Smooth muscle cell (in vitro differentiated cells): ENCODE measurements at regions not wholly inside any gene's neighbourhood (a gene's known extent, or its start where the extent isn't known, plus 50 kb on each side); places are given as distances from the start of the nearest gene placed in this dataset.
"Not testable (repeated sequence)": the region's sequence is repeated elsewhere in the genome, so short reads cannot be mapped to it uniquely, and the experiment has no call there.

ENCODE experiments used
- DNase-seq: peaks from one replicate; lab custom pipeline; 2025; ENCODE audit not compliant: unreplicated experiment; lab: John Stamatoyannopoulos, UW
- H2AFZ ChIP-seq: fragments of 200-600 bp; sonication (generic); 2 replicates; pipeline ENCODE4 v1.6.0; 2016; ENCODE audit warnings: antibody characterized with exemption, low read depth, mild to moderate bottlenecking
- H3F3A ChIP-seq: fragments of 200-600 bp; sonication (generic); 2 replicates; pipeline ENCODE4 v1.6.0; 2017; ENCODE audit warnings: antibody characterized with exemption, low read depth
- H3K27ac ChIP-seq: fragments of 200-600 bp; sonication (generic); 2 replicates; pipeline ENCODE4 v1.5.1; 2016; ENCODE audit warnings: low read depth, mild to moderate bottlenecking
- H3K27me3 ChIP-seq: fragments of 200-600 bp; sonication (generic); 2 replicates; pipeline ENCODE4 v1.6.1; 2016; ENCODE audit warnings: low read depth, mild to moderate bottlenecking
- H3K36me3 ChIP-seq: fragments of 200-600 bp; sonication (generic); 2 replicates; pipeline ENCODE4 v1.5.1; 2016; ENCODE audit warnings: low read depth
- H3K4me1 ChIP-seq: fragments of 200-600 bp; sonication (generic); 2 replicates; pipeline ENCODE4 v1.5.1; 2016; ENCODE audit warnings: low read depth
- H3K4me2 ChIP-seq: fragments of 200-600 bp; sonication (generic); 2 replicates; pipeline ENCODE4 v1.6.0; 2016; ENCODE audit warnings: mild to moderate bottlenecking
- H3K4me3 ChIP-seq: fragments of 200-600 bp; sonication (generic); 2 replicates; pipeline ENCODE4 v1.5.1; 2016; ENCODE audit warnings: mild to moderate bottlenecking
- H3K79me2 ChIP-seq: fragments of 200-600 bp; sonication (generic); 2 replicates; pipeline ENCODE4 v1.6.0; 2016; ENCODE audit warnings: low read depth, mild to moderate bottlenecking
- H3K9ac ChIP-seq: fragments of 200-600 bp; sonication (generic); 2 replicates; pipeline ENCODE4 v1.6.0; 2016; ENCODE audit warnings: low read depth
- H3K9me3 ChIP-seq: fragments of 200-600 bp; sonication (generic); replicated peaks from 2 replicates; pipeline ENCODE4 v1.5.1; 2016; ENCODE audit warnings: low read depth
- H4K20me1 ChIP-seq: fragments of 200-600 bp; sonication (generic); 2 replicates; pipeline ENCODE4 v1.6.0; 2016; ENCODE audit warnings: low read depth
- CTCF ChIP-seq: fragments of 200-600 bp; sonication (generic); IDR thresholded peaks from 2 replicates; pipeline ENCODE4 v1.5.1; 2017; ENCODE audit warnings: borderline replicate concordance, mild to moderate bottlenecking, antibody characterized with exemption; ENCODE audit not compliant: insufficient read depth, poor library complexity, severe bottlenecking
- WGBS: methylation state at CpG from one replicate; pipeline ENCODE4 v1.1.7; 2016; ENCODE audit warnings: low lambda C conversion rate; 5-methylcytosine and 5-hydroxymethylcytosine counted together

DNA sequence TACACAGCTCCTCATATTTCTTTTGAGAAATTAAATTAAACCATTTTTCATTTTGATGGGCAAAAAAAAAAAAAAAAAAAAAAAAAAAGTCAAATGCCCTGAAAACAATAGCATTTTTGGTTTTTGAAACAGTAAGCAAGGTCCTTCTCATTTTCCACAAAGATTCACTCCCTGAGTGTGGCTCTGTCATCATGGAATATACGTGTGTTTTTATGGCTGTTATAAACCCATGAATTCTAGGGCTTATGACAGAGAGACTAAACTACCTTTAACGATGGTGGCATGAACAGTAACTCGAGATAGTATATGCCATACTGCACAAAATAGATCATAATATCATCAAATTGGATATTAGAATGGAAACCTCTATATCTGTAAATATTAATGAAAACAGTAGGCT, 179.2 kb upstream of the ZNF521 start:
- no peaks in the 10 kb centered on the region for H3K4me1 ChIP-seq
- H3K9ac ChIP-seq: no peak overlapping the region
- no peak overlapping the region for H3K4me2 ChIP-seq
- WGBS: 74% methylated on average over 3 of the region's 3 CpGs
- no peaks in the 10 kb centered on the region for H3K9me3 ChIP-seq
- no peak overlapping the region for H2AFZ ChIP-seq
- no peaks in the 10 kb centered on the region for H3F3A ChIP-seq
- no peaks in the 10 kb centered on the region for H4K20me1 ChIP-seq
- no peaks in the 10 kb centered on the region for H3K79me2 ChIP-seq
- no peaks in the 10 kb centered on the region for H3K27me3 ChIP-seq
- H3K4me3 ChIP-seq: no peak overlapping the region
- TF ChIP-seq CTCF: no peak
- no peak overlapping the region for H3K27ac ChIP-seq
- no peaks in the 10 kb centered on the region for H3K36me3 ChIP-seq
- no peak for DNase-seq

- 85% methylated on average over 1 of the region's 1 CpG for WGBS
- not testable (repeated sequence) for H3K4me1 ChIP-seq, H3K27ac ChIP-seq, H3K27me3 ChIP-seq, H4K20me1 ChIP-seq, H3K4me2 ChIP-seq, H3K79me2 ChIP-seq, H3K9ac ChIP-seq, H3F3A ChIP-seq, H2AFZ ChIP-seq, DNase-seq, H3K4me3 ChIP-seq, H3K9me3 ChIP-seq, H3K36me3 ChIP-seq
Observed at GRCh38 chr18:25525789-25526188, 173.8 kb upstream of the ZNF521 start.

- Histone ChIP-seq H3K9ac (no peak overlapping the region), H3K27me3 (no peaks in the 10 kb centered on the region), H3K79me2 (no peaks in the 10 kb centered on the region), H3F3A (no peaks in the 10 kb centered on the region), H3K4me3 (no peak overlapping the region), H3K9me3 (no peaks in the 10 kb centered on the region), H2AFZ (no peak overlapping the region), H3K27ac (no peak overlapping the region), H3K4me1 (peaks cover 19% of the 10 kb centered on the region), H3K36me3 (no peaks in the 10 kb centered on the region), H3K4me2 (no peak overlapping the region), H4K20me1 (no peaks in the 10 kb centered on the region)
- DNase-seq: no peak
- no peak for TF ChIP-seq CTCF
- WGBS: 89% methylated on average over 3 of the region's 3 CpGs
Observed at GRCh38 chr18:25518716-25519053, 166.7 kb upstream of the ZNF521 start.

- Histone ChIP-seq H3K79me2 (no peaks in the 10 kb centered on the region), H3K27me3 (no peaks in the 10 kb centered on the region), H3K36me3 (no peaks in the 10 kb centered on the region), H3K9ac (no peak overlapping the region), H4K20me1 (no peaks in the 10 kb centered on the region), H3F3A (no peaks in the 10 kb centered on the region), H2AFZ (no peak overlapping the region), H3K27ac (peak overlapping the region; percentile 52), H3K9me3 (no peaks in the 10 kb centered on the region), H3K4me1 (peaks cover 19% of the 10 kb centered on the region), H3K4me3 (no peak overlapping the region), H3K4me2 (peak overlapping the region; percentile 54)
- WGBS: 38% methylated on average over 6 of the region's 6 CpGs
- TF ChIP-seq CTCF: no peak
- no peak for DNase-seq
Observed at GRCh38 chr18:25517881-25518715, 166.1 kb upstream of the ZNF521 start.
